GM19455 (cell line): ENCODE measurements at regions not wholly inside any gene's neighbourhood (a gene's known extent, or its start where the extent isn't known, plus 50 kb on each side); places are given as distances from the start of the nearest gene placed in this dataset.
"Not testable (repeated sequence)": the region's sequence is repeated elsewhere in the genome, so short reads cannot be mapped to it uniquely, and the experiment has no call there.

Experiments
- ATAC-seq: cut with Tn5 transposase; IDR thresholded peaks from one replicate; pipeline ENCODE4 v1.9.1; 2021; ENCODE audit not compliant: unreplicated experiment

- ATAC-seq, result no peak
Measured at GRCh38 chr5:159493696-159494095, 163.4 kb upstream of the IL12B start.

DNA sequence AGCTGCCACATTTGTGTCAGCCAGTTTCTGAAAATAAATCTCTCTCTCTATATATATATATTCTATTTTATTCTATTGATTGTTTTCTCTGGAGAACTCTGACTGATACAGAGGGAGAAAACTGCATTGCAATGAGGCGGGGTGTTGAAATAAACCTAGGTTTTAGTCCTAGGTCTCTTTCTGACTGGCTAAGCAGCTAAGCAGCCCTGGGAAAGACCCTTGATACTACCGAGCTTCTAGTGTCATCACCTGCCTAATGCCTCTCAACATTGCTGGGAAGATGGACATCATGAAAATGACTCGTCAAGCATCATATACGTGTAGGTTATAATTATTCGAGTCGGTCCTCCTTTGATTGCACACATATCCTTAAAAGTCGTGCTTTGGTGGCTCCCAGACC is 166.5 kb upstream of the IL12B start:
- no peak for ATAC-seq

GRCh38 chr5:159497221-159497620 is 166.9 kb upstream of the IL12B start:
- ATAC-seq, result no peak

- no peak for ATAC-seq
Measured at GRCh38 chr5:159498630-159499029, 168.3 kb upstream of the IL12B start.

GRCh38 chr5:159502116-159502515 is 171.8 kb upstream of the IL12B start:
- ATAC-seq, result not testable (repeated sequence)

DNA sequence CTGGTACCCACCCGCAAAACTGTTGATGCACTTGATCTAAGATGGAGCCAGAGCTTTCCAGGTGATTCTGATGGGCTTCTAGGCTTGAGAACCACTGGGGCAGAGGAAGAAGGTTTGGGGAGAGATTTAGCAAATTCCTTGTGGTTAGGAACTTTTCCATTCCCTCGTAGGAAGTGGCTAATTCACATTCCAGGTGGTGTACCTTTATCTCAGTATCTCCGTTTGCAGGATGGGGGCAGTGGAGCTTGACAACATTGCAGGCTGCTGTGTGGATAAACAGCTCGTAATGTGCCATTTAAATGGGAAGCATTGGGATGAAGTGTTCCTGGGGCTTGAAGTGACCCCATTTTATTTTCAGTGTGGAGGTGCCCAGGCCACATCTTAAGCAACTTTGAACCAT is 172.9 kb upstream of the IL12B start:
- ATAC-seq, result no peak

DNA sequence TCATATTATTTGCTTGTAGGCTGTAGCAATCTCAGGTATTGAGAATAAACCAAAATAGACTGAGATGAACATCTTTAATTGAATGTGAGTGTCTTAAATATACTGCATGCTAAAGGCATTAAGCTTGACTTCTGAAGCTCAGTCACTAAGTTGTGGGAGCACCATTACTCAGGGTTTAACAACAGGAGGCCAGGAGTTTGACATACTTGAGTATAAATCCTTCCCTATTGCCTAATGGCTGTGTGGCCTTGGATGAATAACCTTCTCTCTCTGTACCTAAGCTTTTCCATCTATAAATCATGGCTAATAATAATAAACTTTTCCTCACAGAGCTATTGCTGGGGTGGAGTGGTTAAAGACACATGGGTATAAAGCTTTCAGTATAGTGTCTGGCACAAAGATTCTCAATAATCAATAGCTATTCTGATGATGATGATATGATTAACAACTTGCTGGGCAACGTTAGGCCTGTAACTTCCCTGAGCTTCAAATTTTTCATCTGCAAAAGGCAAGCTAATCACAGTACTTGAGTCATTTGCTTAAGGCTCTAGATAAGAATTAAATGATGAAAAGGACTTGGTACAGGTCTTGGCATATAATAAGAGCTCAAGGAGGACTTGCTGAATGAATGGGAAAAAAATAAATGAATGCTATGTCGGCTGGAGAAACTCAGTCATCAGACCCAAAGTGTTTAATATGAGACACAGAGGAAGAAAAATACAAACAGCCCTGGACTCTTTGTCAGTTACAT is 174.0 kb upstream of the IL12B start:
- no peak for ATAC-seq

DNA sequence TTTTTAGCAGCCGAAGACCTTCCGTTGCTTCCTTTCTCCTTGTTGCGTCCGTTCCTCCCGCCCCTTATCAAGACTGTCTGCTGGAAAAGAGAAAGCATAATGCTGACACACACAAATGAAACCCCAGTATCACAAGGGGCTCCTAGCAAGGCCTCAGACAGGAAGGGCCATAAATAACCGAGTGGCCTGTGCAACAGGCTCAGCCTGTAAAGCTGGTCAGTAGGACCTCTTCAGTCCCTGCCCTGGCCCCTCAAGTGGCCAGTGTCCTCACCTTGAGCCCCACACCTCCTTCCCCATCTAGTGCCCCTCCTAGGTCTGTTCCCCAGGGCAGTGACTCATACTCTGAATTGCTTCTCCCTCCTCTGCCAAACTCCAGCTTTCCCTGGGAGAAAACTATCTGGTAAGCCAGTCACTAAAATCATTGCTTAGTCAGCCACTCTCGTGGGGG is 174.6 kb upstream of the IL12B start:
- no peak for ATAC-seq

DNA sequence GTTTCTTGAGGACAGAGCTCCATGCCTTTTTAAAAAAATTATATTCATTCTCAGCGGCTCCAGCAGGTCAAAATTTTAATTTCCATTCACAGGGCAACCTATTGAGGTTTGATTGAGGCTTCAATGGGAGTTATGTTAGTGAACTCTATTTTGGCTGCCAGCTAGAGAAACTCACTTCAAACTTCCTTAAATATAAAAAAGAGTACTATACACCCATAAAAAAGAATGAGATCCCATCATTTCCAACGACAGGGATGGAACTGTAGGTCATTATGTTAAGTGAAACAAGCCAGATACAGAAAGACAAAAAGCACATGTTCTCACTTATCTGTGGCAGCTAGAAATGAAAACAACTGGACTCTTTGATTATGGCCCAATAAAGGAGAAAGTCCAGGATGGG is 176.8 kb upstream of the IL12B start:
- ATAC-seq, result no peak

DNA sequence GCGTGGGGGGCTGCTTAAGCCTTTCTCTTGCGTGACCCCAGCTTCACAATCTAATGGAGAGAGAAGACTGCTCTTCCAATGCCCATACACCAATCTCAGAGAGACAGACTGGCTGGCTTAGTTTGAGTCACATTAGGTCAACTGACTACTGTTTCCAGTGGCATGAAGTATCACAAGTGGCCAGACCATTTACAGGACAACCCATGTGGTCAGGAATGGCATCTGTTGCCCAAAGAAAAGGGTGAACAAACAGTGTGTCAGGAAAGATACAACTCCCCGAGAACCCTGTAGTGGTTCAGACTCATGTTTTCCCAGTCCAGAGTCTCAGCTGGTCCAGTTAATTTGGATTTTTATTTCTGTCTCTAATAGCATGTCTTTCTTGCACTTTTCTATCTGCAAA is 177.4 kb upstream of the IL12B start:
- ATAC-seq, result no peak

DNA sequence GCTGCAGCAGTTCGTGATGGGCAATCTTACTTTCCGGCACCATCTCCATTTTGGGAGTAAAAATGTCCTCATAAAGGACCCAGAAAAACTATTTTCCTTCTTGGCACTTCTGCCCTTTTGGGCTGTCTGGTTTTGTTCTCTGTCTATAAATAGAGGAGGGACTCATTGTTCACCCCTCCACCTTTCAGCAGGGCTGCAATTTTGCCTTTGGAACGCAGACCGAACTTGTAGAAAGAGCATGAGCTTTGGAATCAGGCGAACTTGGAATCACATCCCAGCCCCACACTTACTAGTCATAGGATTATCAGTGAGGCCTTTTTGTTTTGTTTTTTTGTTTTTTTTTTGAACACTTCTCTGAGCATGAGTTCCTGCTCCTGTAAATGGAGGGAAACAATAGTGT is 178.1 kb upstream of the IL12B start:
- ATAC-seq, result no peak

DNA sequence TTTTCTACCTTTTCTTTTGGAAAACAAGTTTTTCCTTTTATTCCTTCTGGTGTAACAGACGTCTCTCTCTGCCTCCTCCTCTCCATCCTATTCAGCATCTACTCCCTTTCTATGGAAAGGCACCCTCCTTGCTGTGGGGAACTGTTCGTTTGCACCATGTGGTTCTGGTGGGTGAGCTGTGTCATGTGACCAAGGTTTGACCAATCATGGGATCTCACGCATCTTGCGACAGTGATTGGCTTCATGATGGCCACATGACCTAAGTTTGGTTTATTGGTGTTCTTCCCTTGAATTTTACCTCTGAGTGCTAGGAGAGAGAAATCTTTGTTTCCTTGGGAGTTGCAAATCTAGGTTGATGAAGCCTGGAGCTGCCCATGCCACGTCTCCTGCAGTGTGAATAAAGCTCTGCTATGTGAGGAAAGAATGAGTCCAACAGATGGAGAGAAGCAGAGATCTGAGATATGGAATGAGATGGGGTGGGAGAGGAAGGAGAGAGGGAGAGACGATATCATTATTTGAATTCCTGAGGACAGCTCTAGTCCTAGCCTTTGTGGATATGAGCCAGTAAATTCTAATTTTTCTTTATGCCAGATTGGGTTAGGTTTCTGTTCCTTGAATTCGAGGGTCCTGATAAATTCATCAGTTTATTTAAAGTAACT is 178.8 kb upstream of the IL12B start:
- no peak for ATAC-seq

DNA sequence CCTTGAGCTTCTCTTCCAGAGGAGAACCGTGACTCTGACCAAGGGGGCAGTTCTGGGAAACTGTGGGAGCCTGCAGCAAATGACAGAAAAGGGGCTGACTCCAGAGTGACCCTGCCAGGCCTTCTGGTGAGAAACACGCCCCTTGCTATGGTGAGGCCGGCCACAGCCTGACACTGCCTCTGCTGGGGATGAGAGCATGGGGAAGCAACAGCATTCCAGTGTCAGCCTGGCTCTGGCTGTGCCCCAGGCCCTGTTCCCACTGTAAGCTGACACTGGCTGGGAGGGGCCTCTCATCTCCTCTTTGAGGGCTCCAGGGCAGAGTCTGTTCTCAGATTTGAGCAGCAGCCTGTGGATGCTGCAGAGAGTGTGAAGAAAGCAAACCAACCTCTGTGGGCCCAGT is 180.0 kb upstream of the IL12B start:
- ATAC-seq, result no peak

GRCh38 chr5:159511570-159511969 is 181.3 kb upstream of the IL12B start:
- ATAC-seq, result no peak

- ATAC-seq, result no peak
Measured at GRCh38 chr5:159512064-159512463, 181.8 kb upstream of the IL12B start.

GRCh38 chr5:159514229-159514810 is 184.0 kb upstream of the IL12B start:
- no peak for ATAC-seq

GRCh38 chr5:159515197-159515596 is 184.9 kb upstream of the IL12B start:
- ATAC-seq, result no peak

DNA sequence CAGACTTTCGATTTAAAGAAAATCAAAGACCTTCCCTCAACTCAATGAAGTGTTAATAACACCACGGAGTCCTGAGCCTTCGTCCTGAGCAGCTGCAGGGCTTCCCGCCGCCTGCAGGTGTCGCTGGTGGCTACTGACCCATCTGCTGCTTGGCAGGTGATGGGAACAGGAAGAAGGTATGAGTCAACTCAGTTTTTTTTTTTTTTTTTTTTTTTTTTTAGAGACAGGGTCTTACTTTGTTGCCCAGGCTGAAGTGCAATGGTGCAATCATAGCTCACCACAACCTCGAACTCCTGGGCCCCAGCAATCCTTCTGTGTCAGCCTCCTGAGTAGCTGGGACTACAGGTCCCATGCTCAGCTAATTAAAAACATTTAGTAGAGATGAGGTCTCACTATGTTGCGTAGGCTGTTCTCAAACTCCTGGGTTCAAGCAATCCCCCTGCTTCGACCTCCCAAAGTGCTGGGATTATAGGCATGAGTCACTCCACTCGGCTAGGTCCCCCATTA is 185.7 kb upstream of the IL12B start:
- peak; percentile 87 for ATAC-seq

DNA sequence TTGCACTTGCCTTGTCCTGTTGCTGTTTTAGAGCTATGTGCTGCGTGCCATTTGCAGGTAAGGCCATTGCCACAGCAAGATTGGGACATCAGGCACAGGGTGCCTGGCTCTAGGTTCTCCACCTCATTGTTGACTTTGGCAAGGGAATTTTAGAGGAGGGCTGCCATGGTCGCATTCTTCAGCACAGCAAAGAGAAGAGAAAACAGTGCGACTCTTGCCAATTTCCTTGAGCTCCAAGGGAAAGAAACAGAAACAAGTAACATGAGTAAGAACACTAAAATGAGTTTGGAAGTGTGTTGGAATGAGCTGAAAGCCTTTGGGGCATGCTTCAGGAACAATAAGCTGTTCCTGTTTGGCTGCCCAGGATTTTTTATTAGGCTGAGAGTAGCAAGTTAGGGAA is 188.1 kb upstream of the IL12B start:
- no peak for ATAC-seq

GRCh38 chr5:159519365-159519764 is 189.1 kb upstream of the IL12B start:
- no peak for ATAC-seq

- ATAC-seq, result no peak
Measured at GRCh38 chr5:159522841-159523240, 192.6 kb upstream of the IL12B start.

- not testable (repeated sequence) for ATAC-seq
Measured at GRCh38 chr5:159524279-159524678, 194.0 kb upstream of the IL12B start.
